UCSD-AML1 (cell line): ENCODE measurements at regions not wholly inside any gene's neighbourhood (a gene's known extent, or its start where the extent isn't known, plus 50 kb on each side); places are given as distances from the start of the nearest gene placed in this dataset.
"Not testable (repeated sequence)": the region's sequence is repeated elsewhere in the genome, so short reads cannot be mapped to it uniquely, and the experiment has no call there.

Experiments
- DNase-seq: peaks from one replicate; lab custom pipeline; 2025; ENCODE audit not compliant: unreplicated experiment; lab: John Stamatoyannopoulos, UW

DNA sequence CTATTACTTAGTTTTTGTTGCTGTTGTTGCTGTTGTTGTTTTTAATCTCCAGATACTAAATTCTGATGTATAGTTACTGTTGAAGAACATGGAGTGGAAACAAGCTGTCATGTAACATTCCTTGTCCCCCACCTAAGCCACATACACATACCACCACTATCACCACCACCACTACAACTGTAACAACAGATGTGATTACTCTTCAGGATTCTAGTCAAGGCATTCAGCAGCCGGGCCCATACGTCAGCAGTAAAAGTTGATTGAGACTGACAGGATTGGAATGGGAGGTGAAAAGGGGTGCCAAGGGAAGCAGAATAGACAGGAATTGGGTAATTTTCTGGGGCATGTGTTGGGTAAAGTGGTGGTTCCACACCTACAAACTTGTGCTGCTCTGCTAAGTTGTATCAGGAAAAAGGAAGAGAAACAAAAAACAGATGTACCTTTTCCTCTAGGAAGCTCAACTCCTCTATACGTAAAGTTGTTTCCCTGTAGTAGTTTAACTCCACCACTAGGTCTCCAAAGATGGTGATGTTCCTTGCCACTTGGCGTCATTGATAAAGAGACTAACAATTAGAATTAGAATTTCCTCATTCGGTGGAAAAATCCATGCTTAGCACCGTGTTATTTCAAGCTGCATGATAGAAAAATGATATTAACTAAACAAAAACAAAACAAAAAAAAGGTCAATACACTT, 138.6 kb downstream of the ARRDC3 start:
- DNase-seq, result no peak

DNA sequence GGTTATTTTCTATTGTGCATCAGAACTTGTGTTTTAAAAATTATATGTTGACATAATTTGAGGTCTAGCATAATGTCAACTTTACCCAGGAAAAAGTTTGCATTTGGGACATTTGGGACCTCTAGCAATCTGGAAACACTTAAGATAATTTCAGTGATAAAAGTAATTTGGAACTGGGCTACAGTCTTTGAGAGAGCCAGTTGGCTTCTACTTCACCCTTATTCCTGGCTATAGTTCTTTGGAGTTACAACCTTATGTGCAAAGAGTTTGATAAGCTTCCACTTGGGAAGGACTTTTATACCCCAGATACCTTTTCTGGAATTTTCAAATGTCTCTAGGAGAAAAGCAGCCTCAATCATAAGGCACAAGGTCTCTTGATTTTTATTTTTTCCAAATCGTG, 139.3 kb downstream of the ARRDC3 start:
- no peak for DNase-seq

DNA sequence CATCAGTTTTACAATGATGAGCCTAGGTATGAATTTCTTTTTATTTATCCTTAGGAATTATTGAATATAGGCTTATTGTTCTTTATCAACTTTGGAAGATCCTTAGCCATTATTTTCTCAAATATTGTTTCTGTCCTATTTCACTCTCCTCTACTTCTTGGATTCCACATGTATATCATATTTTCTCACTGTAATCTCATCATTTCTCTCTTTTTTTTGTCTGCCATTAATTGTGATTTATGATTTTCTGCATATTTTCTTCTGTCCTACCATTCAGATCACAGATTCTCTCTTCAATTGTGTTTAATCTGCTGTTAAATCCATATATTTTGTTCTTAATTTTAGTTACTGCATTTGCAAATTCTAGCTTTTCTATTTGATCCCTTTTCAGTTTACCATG, 139.8 kb downstream of the ARRDC3 start:
- no peak for DNase-seq

DNA sequence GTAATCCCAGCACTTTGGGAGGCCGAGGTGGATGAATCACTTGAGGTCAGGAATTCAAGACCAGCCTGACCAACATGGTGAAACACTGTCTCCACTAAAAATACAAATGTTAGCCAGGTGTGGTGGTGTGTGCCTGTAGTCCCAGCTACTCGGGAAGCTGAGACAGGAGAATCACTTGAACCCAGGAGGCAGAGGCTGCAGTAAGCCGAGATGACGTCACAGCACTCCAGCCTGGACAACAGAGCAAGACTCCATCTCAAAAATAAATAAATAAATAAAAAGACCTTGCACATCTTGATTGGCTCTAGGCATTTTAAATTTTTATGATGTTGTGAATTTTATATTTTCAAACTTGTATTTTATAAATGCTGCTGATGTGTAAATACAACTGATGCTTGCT, 141.7 kb downstream of the ARRDC3 start:
- DNase-seq, result not testable (repeated sequence)

DNA sequence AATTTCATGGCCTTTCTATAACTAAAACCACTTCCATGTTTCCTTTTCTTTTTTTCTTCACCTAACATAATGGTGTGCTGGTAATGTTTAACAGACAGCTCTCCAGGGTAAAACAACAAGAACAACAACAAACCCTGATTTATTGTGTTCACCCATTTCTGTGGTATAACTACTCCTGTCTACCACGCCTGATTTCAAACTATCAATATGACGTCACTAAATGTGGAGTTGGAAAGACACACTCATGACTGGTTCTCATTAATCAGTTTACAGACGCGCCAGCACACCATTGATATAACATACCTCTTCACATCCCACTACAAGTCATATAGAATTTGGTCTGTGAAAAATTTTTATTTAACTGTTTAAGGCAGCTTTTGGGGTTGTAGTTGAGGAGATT, 142.9 kb downstream of the ARRDC3 start:
- no peak for DNase-seq

DNA sequence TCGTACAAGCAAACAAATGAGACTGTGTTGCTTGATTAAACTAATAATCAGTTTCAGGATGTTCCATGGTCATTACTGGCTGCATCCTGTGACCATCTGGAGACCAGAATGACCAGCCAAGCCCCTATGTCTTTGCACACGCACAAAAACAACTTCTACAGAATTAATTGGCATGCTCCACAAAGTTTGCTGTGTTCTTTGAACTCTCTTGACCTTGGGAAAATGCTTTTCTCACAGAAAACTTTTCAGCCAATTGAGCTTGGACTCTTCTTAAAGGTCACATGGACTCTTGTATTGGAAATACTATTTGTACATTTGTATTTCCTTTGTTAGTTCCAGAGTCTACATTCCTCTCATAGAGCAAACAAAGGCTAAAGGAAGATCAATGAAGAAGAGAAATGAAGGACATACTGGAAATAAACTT, 147.8 kb downstream of the ARRDC3 start:
- no peak for DNase-seq

DNA sequence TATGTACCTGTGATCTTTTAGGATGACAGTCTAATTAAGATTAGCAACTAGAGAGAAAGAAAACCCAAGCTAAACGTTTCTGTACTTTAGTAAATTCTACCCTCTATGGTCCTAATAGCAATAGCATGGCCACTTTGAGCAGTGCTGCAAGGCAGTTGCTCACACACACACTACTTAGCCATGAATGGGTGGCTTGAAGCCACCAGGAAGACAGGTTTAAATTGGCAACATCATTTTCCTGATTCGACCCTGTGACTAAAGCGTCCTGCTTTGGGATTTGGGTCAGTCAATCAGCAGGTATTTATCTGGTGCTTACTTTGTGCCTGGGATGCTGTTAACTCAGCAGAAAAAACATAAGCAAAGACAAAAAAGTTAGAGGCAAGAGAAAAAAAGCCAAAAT, 150.6 kb downstream of the ARRDC3 start:
- DNase-seq, result no peak

DNA sequence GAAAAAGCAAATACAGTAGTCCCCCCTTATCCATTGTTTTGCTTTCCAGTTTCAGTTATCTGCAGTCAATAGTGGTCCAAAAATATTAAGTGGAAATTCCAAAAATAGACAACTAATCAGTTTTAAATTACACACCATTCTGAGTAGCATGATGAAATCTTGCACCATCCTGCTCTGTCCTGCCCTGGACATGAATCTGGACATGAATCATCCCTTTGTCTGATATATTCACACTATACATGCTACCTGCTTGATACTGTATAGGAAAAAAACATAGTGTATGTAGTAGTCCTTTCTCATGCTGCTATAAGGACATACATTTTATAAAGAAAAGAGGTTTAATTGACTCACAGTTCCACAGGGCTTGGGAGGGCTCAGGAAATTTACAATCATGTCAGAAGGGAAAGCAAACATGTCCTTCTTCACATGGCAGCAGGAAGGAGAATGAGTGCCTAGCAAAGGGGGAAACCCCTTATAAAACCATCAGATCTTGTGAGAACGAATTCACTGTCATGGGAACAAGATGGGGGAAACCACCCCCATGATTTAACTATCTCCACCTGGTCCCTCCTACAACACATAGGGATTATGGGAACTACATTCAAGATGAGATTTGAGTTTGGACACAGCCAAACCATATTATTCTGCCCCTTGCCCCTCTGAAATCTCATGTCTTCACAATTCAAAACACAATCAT, 153.9 kb downstream of the ARRDC3 start:
- DNase-seq, result no peak

DNA sequence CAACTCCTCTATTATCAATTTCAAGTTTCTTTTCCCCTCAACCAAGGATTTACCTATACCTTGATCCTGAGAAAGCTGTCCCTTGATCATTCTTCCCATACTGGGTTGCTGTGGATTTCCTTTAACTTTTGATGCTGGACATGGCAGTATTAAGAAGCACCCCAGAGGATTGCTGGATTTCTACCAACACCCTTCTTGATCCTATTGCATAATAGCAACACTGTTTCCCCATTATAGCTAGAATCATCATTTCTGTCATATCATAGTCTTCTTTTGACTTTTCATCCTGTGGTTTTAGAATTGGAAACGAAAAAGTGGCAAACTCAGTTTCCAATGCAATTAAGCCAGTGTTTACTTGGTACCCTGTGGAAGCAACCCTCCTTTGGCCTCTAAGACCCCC, 154.9 kb downstream of the ARRDC3 start:
- no peak for DNase-seq

DNA sequence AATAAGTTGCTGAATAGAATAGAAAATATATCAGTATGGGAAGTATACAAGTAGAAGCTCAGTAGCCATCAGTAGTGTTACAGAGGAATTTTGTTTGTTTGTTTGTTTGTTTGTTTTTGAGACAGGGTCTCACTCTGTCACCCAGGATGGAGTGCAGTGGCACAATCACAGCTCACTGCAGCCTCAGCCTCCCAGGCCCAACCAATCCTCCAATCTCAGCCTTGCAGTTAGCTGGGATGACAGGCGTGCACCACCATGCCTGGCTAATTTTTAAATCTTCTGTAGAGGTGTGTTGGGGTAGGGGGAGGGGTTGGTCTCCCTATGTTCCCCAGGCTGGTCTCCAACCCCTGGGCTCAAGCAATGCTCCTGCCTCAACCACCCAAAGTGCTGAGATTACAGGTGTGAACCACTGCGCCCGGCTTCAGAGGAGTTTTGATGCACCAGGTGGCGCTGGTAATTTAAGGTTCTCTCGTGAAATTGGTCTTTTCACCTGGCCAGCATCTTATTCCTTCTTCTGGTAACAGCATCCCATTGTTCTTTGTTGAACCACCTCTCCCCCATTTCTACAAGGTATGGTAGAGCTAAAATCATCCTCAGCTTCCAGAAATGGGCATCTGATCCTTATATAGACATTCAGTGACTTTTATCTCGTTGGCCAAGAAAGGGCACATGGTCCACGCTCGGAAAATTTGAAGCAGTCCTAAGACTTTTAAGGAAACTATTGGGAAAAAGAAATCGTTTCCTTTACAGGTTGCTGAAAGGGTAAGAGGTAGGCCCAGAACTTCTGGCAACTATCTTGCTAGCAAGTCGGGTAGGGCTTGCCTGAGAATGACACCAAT, 157.1 kb downstream of the ARRDC3 start:
- DNase-seq, result peak; percentile 10

DNA sequence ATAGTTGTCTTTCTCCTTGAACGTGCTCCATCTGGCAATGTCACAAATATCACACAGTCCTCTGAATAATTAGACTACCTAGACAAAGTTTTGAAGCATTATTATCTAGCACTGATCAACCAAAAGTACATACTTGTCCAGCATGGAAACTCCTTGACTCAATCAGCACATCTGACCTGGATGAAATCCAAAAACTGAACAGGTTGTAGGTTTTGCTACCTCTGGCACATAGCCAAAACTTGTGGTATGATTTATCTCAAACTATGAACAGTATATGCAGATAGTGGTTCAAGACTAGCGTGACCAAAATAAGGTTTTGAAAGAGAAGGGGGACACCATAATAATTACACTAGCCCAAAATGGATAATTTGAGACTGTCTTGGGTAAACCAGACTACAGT, 158.1 kb downstream of the ARRDC3 start:
- no peak for DNase-seq

DNA sequence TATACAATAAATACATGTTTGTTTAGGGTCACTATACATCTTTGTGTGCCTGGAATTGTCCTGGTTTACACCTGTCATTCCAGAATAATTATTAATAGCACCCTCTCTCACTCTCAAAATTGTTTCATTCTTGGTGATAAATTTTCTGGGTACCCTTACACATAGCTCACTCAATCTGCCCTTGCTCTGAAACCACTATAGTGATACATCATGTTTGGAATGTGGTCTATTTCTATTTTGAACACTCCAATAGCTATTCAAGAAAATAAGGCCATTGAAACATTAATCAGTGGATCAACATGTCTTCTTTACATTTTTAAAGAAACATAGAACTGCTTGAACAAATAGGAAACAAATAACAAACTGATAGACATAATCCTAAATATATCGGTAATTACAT, 158.7 kb downstream of the ARRDC3 start:
- DNase-seq, result no peak

DNA sequence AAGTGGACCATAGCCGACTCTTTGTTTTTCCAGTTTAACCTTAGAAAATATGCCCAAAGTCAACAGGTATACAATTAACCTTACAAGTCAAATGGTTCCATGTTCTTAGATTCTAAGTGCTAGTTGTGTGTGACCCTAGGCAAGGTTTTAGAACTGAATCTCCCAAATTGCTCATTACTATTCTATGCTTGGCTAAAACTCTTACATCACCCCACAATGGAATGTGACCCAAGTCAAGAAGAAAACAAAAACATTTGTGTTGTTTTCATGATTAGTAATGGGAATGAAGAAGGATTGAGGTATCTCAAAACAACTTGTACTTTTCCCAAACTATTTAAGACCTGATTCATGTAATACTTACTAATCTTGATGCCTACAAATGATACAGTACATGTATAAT, 159.2 kb downstream of the ARRDC3 start:
- no peak for DNase-seq

DNA sequence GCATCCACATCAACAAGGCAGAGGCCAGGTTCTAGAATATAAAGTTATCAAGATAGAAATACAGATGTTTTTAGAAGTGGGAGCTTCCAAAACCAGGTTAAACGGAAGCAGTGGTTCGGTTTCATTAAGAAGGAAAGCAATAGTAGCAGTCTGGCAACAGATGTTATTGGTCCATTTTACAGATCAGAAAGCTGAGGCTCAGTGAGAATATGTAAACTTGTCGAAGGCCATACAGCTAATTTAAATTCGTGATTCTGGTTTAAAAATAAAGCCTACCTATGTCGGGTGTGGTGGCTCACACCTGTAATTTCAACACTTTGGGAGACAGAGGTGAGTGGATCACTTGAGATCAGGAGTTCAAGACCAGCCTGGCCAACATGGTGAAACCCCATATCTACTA, 160.6 kb downstream of the ARRDC3 start:
- DNase-seq, result no peak

DNA sequence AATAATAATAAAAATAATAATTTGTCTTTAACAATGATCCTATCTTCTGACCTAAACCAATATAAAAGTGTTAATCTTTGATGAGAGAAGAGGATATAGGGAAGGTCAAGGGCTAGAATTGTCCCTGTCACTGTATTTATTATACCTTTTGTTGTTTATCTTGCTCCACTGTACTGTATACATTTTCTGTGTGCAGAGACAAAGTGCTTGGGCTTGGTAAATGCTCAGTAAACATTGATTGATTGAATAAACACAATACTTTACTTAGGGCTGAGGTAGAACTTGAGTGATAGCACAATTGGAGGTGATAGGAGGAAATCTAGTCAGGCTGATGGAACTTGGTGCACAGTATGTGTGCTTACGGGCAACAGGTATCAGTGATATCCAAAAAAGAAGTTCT, 161.2 kb downstream of the ARRDC3 start:
- no peak for DNase-seq

DNA sequence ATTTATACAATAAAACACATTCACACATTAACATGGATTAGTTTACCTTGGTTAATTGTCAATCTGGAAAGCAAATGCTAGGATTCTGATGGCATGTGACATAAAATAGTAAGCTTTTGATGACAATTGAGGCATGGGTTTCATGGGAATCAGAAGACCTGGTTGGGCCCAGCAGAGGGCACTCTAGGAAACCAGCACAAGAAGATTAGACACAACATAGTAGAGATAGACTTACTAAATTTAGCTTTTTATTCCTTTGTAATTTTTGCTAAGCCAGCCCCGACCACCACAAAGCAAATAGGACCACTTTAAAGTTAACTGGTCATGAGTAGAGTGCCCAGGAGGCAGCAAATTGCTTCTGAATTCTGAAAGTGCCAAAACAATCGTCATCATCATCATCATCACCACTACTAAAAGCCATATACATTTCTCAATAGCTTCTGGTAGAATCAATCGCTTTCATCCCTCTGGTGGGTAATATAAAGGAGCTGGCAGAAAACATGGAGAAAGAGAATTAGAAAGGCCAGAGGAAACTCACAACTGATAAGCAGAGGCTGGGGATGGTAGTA, 163.2 kb downstream of the ARRDC3 start:
- peak; percentile 18 for DNase-seq

DNA sequence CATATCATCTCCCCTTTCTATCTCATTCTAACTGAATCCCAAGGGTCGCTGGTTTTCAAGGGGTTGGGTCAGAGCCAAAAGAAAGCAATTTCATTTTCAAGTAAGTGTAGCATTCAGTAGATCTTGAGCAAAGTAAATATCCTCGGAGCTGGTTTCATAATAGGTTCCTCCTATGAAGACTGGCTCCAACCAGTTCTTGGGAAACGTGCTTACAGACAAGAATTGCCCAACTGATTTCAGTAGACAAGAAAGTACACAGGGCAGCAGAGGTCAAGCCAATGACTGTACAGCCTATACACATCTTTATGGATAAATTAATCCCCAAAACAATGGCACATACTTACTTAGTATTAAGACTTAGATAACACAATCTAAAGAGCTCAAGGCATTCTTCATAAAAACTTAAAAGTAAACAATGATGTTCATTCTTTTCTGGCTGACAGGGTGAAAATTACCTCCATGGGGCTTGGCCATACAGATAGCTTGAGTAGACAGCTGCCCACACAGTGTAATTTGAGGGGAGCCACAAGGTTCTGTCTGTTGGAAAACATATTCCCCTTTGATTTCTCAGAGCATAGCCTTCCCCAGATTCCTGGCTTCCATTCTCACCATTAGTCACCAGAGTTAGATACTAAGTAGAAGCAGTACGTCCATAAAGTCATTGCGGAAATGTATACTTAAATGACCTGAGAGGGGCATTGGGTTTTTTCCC, 163.9 kb downstream of the ARRDC3 start:
- DNase-seq, result no peak

DNA sequence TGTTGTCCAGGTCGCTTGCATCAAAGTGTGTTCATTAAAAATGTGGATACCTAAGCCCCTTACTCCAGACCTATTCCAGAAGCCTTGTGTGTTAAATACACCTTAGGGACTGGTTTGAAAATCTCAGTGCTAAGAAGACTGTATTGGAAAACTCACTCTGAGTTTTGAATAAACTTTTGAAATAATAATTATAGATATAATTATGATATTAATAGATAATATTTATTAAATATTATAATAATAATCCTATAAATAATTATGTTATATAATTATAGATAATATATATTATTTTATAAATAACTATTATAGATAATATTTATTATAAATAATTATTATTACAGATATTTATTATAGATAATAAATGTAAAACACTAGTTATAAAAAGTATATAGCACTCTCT, 165.3 kb downstream of the ARRDC3 start:
- DNase-seq, result no peak

DNA sequence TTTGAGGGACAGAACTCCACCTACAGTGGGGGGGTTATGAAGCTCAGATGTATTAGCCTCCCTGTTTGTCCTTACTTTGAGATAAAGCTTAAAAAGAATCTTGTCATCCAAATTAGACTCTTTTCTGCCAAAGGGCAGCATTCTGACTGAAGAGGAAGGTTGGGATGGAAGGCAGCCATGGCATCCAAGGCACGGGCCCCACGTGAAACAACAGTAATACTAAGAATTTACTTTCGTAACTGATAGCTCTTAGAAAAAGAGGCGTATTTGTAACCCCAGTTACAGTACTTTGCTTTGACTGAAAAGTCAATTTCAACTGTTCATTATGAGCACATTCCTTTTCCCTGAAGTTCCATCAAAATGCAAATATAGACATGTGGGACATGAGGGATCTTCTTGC, 168.5 kb downstream of the ARRDC3 start:
- no peak for DNase-seq
